ENCODE measurements at regions not wholly inside any gene's neighbourhood (a gene's known extent, or its start where the extent isn't known, plus 50 kb on each side); places are given as distances from the start of the nearest gene placed in this dataset.
A peak's percentile ranks its signal among the peaks of the same experiment; 100 is the strongest.

- TF ChIP-seq EGR1 (IDR thresholded peaks at IDR 0.05; ENCODE audit: low read depth in 2 of 2) (no peak), REST (IDR thresholded peaks at IDR 0.05) (no peak), FOXA2 (IDR thresholded peaks at IDR 0.05) (no peak)
- Histone ChIP-seq H3K4me3 (ENCODE audit: low read depth in 1 of 3, low read length in 3 of 3) (no peak overlapping the region), H3K27ac (ENCODE audit: low read depth in 1 of 2, low read length in 2 of 2) (no peak overlapping the region), H3K9ac (ENCODE audit: low read depth in 1 of 2, low read length in 2 of 2) (no peak overlapping the region), H3K36me3 (ENCODE audit: control insufficient read depth in 4 of 4, insufficient read depth in 3 of 4, low read depth in 1 of 4, low read length in 3 of 4) (no peaks in the 10 kb centered on the region), H3K4me1 (ENCODE audit: control insufficient read depth in 4 of 4, insufficient read depth in 4 of 4, low read length in 3 of 4) (no peaks in the 10 kb centered on the region), H3K9me3 (ENCODE audit: control insufficient read depth in 4 of 4, low read length in 3 of 4) (no peaks in the 10 kb centered on the region), H3K27me3 (ENCODE audit: control insufficient read depth in 4 of 4, insufficient read depth in 4 of 4, low read length in 3 of 4) (peaks cover 0 to under 1% (median 0%) of the 10 kb centered on the region in 4 donors)
- no peak for DNase-seq (ENCODE audit: low spot score)
Measured at GRCh38 chr2:152910970-152911369, 192.6 kb downstream of the ARL6IP6 start.

- Histone ChIP-seq H3K4me3 (ENCODE audit: low read depth in 1 of 3, low read length in 3 of 3) (no peak overlapping the region), H3K27me3 (ENCODE audit: control insufficient read depth in 4 of 4, insufficient read depth in 4 of 4, low read length in 3 of 4) (peaks cover 0 to 2% (median 0%) of the 10 kb centered on the region in 4 donors), H3K27ac (ENCODE audit: low read depth in 1 of 2, low read length in 2 of 2) (no peak overlapping the region), H3K36me3 (ENCODE audit: control insufficient read depth in 4 of 4, insufficient read depth in 3 of 4, low read depth in 1 of 4, low read length in 3 of 4) (no peaks in the 10 kb centered on the region), H3K9ac (ENCODE audit: low read depth in 1 of 2, low read length in 2 of 2) (no peak overlapping the region), H3K9me3 (ENCODE audit: control insufficient read depth in 4 of 4, low read length in 3 of 4) (no peaks in the 10 kb centered on the region), H3K4me1 (ENCODE audit: control insufficient read depth in 4 of 4, insufficient read depth in 4 of 4, low read length in 3 of 4) (no peaks in the 10 kb centered on the region)
- no peak for DNase-seq (ENCODE audit: low spot score)
- whole genome bisulfite sequencing = 61% methylated on average over 5 of the region's 5 CpGs
- TF ChIP-seq SP1 (IDR thresholded peaks at IDR 0.05) = no peak
- TF ChIP-seq REST (IDR thresholded peaks at IDR 0.05) = peak; percentile 42
Measured at GRCh38 chr2:152907046-152907445, 188.6 kb downstream of the ARL6IP6 start.

- Histone ChIP-seq H3K9ac (ENCODE audit: low read depth in 1 of 2, low read length in 2 of 2) (no peak overlapping the region), H3K27me3 (ENCODE audit: control insufficient read depth in 4 of 4, insufficient read depth in 4 of 4, low read length in 3 of 4) (no peaks in the 10 kb centered on the region), H3K36me3 (ENCODE audit: control insufficient read depth in 4 of 4, insufficient read depth in 3 of 4, low read depth in 1 of 4, low read length in 3 of 4) (no peaks in the 10 kb centered on the region), H3K4me3 (ENCODE audit: low read depth in 1 of 3, low read length in 3 of 3) (no peak overlapping the region), H3K4me1 (ENCODE audit: control insufficient read depth in 4 of 4, insufficient read depth in 4 of 4, low read length in 3 of 4) (peaks cover 0 to 2% (median 0%) of the 10 kb centered on the region in 4 donors), H3K9me3 (ENCODE audit: control insufficient read depth in 4 of 4, low read length in 3 of 4) (no peaks in the 10 kb centered on the region), H3K27ac (ENCODE audit: low read depth in 1 of 2, low read length in 2 of 2) (no peak overlapping the region)
- DNase-seq (ENCODE audit: low spot score) = no peak
- WGBS = 87% methylated on average over 5 of the region's 5 CpGs
- TF ChIP-seq FOXA2 (IDR thresholded peaks at IDR 0.05) (no peak), YY1 (IDR thresholded peaks at IDR 0.05) (no peak), NR2F2 (IDR thresholded peaks at IDR 0.05) (no peak), EGR1 (IDR thresholded peaks at IDR 0.05; ENCODE audit: low read depth in 2 of 2) (no peak), RXRA (IDR thresholded peaks at IDR 0.05) (no peak), HNF4A (conservative IDR thresholded peaks at IDR 0.05) (no peak), FOXA1 (IDR thresholded peaks at IDR 0.05) (no peak), MAX (IDR thresholded peaks at IDR 0.05) (no peak), CTCF (IDR thresholded peaks at IDR 0.05; ENCODE audit: low read depth, low read length, missing input control) (no peak), GABPA (IDR thresholded peaks at IDR 0.05 in 1 of 2, conservative IDR thresholded peaks at IDR 0.05 in 1 of 2) (no peak), JUND (IDR thresholded peaks at IDR 0.05) (no peak), SP1 (IDR thresholded peaks at IDR 0.05) (no peak), HNF4G (IDR thresholded peaks at IDR 0.05) (no peak), ATF3 (IDR thresholded peaks at IDR 0.05) (no peak), ZBTB33 (IDR thresholded peaks at IDR 0.05) (no peak), TAF1 (conservative IDR thresholded peaks at IDR 0.05) (no peak), RAD21 (IDR thresholded peaks at IDR 0.05) (no peak)
Measured at GRCh38 chr2:152894051-152894450, 175.6 kb downstream of the ARL6IP6 start.

All from liver (tissue), 8 donors.